8988T (cell line): ENCODE measurements at regions not wholly inside any gene's neighbourhood (a gene's known extent, or its start where the extent isn't known, plus 50 kb on each side); places are given as distances from the start of the nearest gene placed in this dataset.
"Not testable (repeated sequence)": the region's sequence is repeated elsewhere in the genome, so short reads cannot be mapped to it uniquely, and the experiment has no call there.

Experiments
- DNase-seq: peaks from one replicate; pipeline ENCODE4 v3.0.0; 2011

GRCh38 chr7:112930787-112931186, 140.6 kb upstream of the TMEM168 start:
- DNase-seq = no peak

- DNase-seq = no peak
Observed at GRCh38 chr7:112929421-112929820, 139.2 kb upstream of the TMEM168 start.

- no peak for DNase-seq
Observed at GRCh38 chr7:112926018-112926417, 135.8 kb upstream of the TMEM168 start.

- not testable (repeated sequence) for DNase-seq
Observed at GRCh38 chr7:112922546-112922945, 132.4 kb upstream of the TMEM168 start.

GRCh38 chr7:112916431-112916830, 126.2 kb upstream of the TMEM168 start:
- DNase-seq = not testable (repeated sequence)

- no peak for DNase-seq
Observed at GRCh38 chr7:112908086-112908485, 117.9 kb upstream of the TMEM168 start.

- no peak for DNase-seq
Observed at GRCh38 chr7:112907658-112908057, 117.5 kb upstream of the TMEM168 start.

GRCh38 chr7:112905950-112906349, 115.8 kb upstream of the TMEM168 start:
- no peak for DNase-seq

- no peak for DNase-seq
Observed at GRCh38 chr7:112905413-112905812, 115.2 kb upstream of the TMEM168 start.

GRCh38 chr7:112898432-112899290, 108.5 kb upstream of the TMEM168 start:
- DNase-seq = no peak

- DNase-seq = no peak
Observed at GRCh38 chr7:112897839-112898431, 107.7 kb upstream of the TMEM168 start.

- DNase-seq = no peak
Observed at GRCh38 chr7:112896026-112896601, 105.9 kb upstream of the TMEM168 start.

GRCh38 chr7:112892263-112892662, 102.1 kb upstream of the TMEM168 start:
- no peak for DNase-seq

- DNase-seq = no peak
Observed at GRCh38 chr7:112891698-112892097, 101.5 kb upstream of the TMEM168 start.

- DNase-seq = no peak
Observed at GRCh38 chr7:112889834-112890438, 99.7 kb upstream of the TMEM168 start.

GRCh38 chr7:112889268-112889667, 99.1 kb upstream of the TMEM168 start:
- no peak for DNase-seq

GRCh38 chr7:112888781-112889180, 98.6 kb upstream of the TMEM168 start:
- DNase-seq = no peak

GRCh38 chr7:112887976-112888375, 97.8 kb upstream of the TMEM168 start:
- DNase-seq = no peak

- no peak for DNase-seq
Observed at GRCh38 chr7:112887337-112887736, 97.1 kb upstream of the TMEM168 start.

- no peak for DNase-seq
Observed at GRCh38 chr7:112886208-112886607, 96.0 kb upstream of the TMEM168 start.

GRCh38 chr7:112882991-112883390, 92.8 kb upstream of the TMEM168 start:
- DNase-seq = no peak

- no peak for DNase-seq
Observed at GRCh38 chr7:112882511-112882910, 92.3 kb upstream of the TMEM168 start.

- DNase-seq = no peak
Observed at GRCh38 chr7:112882022-112882421, 91.8 kb upstream of the TMEM168 start.
